H1 (cell line): ENCODE measurements at regions not wholly inside any gene's neighbourhood (a gene's known extent, or its start where the extent isn't known, plus 50 kb on each side); places are given as distances from the start of the nearest gene placed in this dataset.
A peak's percentile ranks its signal among the peaks of the same experiment; 100 is the strongest.

Experiments
- CTCF ChIA-PET: fragments of 300-600 bp; sonication (Branson Sonifier 250); formaldehyde crosslinking; loops from one replicate; lab custom pipeline; 2021; ENCODE audit not compliant: partially characterized antibody; lab: Charles Lee
- POLR2A ChIA-PET: fragments of 300-600 bp; sonication (Branson Sonifier 250); formaldehyde crosslinking; loops from one replicate; lab custom pipeline; 2021; ENCODE audit warnings: inconsistent platforms; ENCODE audit not compliant: partially characterized antibody; lab: Charles Lee
- DNase-seq, 2 experiments: peaks; one replicate each; pipeline versions ENCODE4 v3.0.0 to v3.0.0-alpha.2; 2010 to 2022; ENCODE audit warnings: low spot score in 2 of 2, low read depth in 1 of 2, mixed read lengths in 1 of 2
- FAIRE-seq: peaks from 2 replicates; lab custom pipeline; 2011; peaks lifted over from hg19 to GRCh38; lab: Jason Lieb, UNC
- H2AFZ ChIP-seq: 2 replicates; pipeline ENCODE4 v1.8.1; 2012; ENCODE audit warnings: low read length, inconsistent platforms
- H2AK5ac ChIP-seq: 2 replicates; pipeline ENCODE4 v1.6.1; 2013; ENCODE audit warnings: low read depth, low read length
- H2BK120ac ChIP-seq: replicated peaks from 2 replicates; pipeline ENCODE3; 2013; ENCODE audit warnings: low read depth, low read length, inconsistent platforms
- H2BK12ac ChIP-seq: 2 replicates; pipeline ENCODE4 v1.6.1; 2013; ENCODE audit warnings: low read depth, low read length
- H2BK15ac ChIP-seq: 2 replicates; pipeline ENCODE4 v1.6.1; 2013; ENCODE audit warnings: low read length
- H2BK20ac ChIP-seq: 2 replicates; pipeline ENCODE4 v1.6.1; 2013; ENCODE audit warnings: low read length
- H2BK5ac ChIP-seq: 2 replicates; pipeline ENCODE4 v1.6.1; 2013; ENCODE audit warnings: low read depth, low read length
- H3K14ac ChIP-seq: 2 replicates; pipeline ENCODE4 v1.6.1; 2013; ENCODE audit warnings: inconsistent platforms; ENCODE audit not compliant: insufficient read length
- H3K18ac ChIP-seq: 2 replicates; pipeline ENCODE4 v1.6.1; 2013; ENCODE audit warnings: low read length; ENCODE audit errors: extremely low read depth
- H3K23ac ChIP-seq: 2 replicates; pipeline ENCODE4 v1.6.1; 2013; ENCODE audit warnings: inconsistent platforms; ENCODE audit not compliant: insufficient read length
- H3K23me2 ChIP-seq: 2 replicates; pipeline ENCODE4 v1.6.1; 2013; ENCODE audit warnings: low read depth, low read length
- H3K27ac ChIP-seq: 2 replicates; pipeline ENCODE4 v1.6.1; 2011; ENCODE audit warnings: low read depth, low read length, inconsistent platforms
- H3K27me3 ChIP-seq, 4 experiments: replicated peaks in 1 of 4; 1 replicate in 1 of 4; 2 replicates in 3 of 4; pipeline versions ENCODE4 v1.6.1 to v1.8.1; 2011 to 2013; ENCODE audit warnings: low read length in 3 of 4, mild to moderate bottlenecking in 3 of 4, inconsistent platforms in 2 of 4, mixed read lengths in 2 of 4, moderate library complexity in 1 of 4; ENCODE audit not compliant: control insufficient read depth in 3 of 4, insufficient read depth in 3 of 4; ENCODE audit errors: extremely low read depth in 1 of 4
- H3K36me3 ChIP-seq, 4 experiments: 2 replicates each; pipeline versions ENCODE4 v1.6.1 to v1.8.1; 2011 to 2013; ENCODE audit warnings: mild to moderate bottlenecking in 4 of 4, low read length in 3 of 4, moderate library complexity in 2 of 4, control low read depth in 1 of 4, inconsistent platforms in 1 of 4; ENCODE audit not compliant: insufficient read depth in 4 of 4, control insufficient read depth in 2 of 4
- H3K4ac ChIP-seq: replicated peaks from 2 replicates; pipeline ENCODE3; 2013; ENCODE audit warnings: low read length, low read depth, mixed read lengths, inconsistent platforms; ENCODE audit not compliant: insufficient read length
- H3K4me1 ChIP-seq, 4 experiments: replicated peaks in 1 of 4; 1 replicate in 1 of 4; 2 replicates in 3 of 4; pipeline versions ENCODE4 v1.6.1 to v1.8.1; 2011 to 2013; ENCODE audit warnings: low read length in 3 of 4, inconsistent platforms in 2 of 4, mixed read lengths in 1 of 4; ENCODE audit not compliant: insufficient read depth in 4 of 4, control insufficient read depth in 3 of 4
- H3K4me2 ChIP-seq, 2 experiments: 2 replicates each; pipeline versions ENCODE4 v1.6.1 to v1.8.1; 2011 to 2013; ENCODE audit warnings: low read depth in 2 of 2, low read length in 2 of 2, control low read depth in 1 of 2, inconsistent platforms in 1 of 2, mild to moderate bottlenecking in 1 of 2; ENCODE audit not compliant: insufficient read depth in 1 of 2
- H3K4me3 ChIP-seq, 4 experiments: fragments of 200-600, 300-600 bp in 1 of 4; sonication (generic), shearing (Covaris generic), sonication (Bioruptor Twin) in 1 of 4; 2 replicates each; pipeline versions ENCODE4 v1.5.1 to v1.8.1; 2011 to 2016; ENCODE audit warnings: low read length in 4 of 4, low read depth in 3 of 4, control low read depth in 2 of 4, inconsistent platforms in 2 of 4, mild to moderate bottlenecking in 2 of 4, mixed read lengths in 1 of 4, moderate library complexity in 1 of 4; ENCODE audit not compliant: insufficient read depth in 2 of 4; ENCODE audit errors: extremely low read depth in 1 of 4
- H3K56ac ChIP-seq: replicated peaks from 2 replicates; pipeline ENCODE3; 2013; ENCODE audit warnings: low read depth, mild to moderate bottlenecking, mixed read lengths, low read length, inconsistent platforms; ENCODE audit not compliant: insufficient read length
- H3K79me1 ChIP-seq: 2 replicates; pipeline ENCODE4 v1.6.1; 2013; ENCODE audit warnings: low read depth, low read length, control low read depth
- H3K79me2 ChIP-seq, 2 experiments: 2 replicates each; pipeline versions ENCODE4 v1.6.1 to v1.8.1; 2012 to 2013; ENCODE audit warnings: low read length in 2 of 2, mild to moderate bottlenecking in 2 of 2, inconsistent platforms in 1 of 2; ENCODE audit not compliant: insufficient read depth in 2 of 2, control insufficient read depth in 1 of 2
- H3K9ac ChIP-seq, 4 experiments: replicated peaks in 1 of 4; 1 replicate in 1 of 4; 2 replicates in 3 of 4; pipeline versions ENCODE4 v1.6.1 to v1.8.1; 2011 to 2013; ENCODE audit warnings: low read depth in 3 of 4, low read length in 3 of 4, control low read depth in 2 of 4, mild to moderate bottlenecking in 2 of 4, moderate library complexity in 2 of 4, inconsistent platforms in 1 of 4; ENCODE audit errors: extremely low read depth in 1 of 4
- H3K9me3 ChIP-seq, 2 experiments: 2 replicates each; pipeline versions ENCODE4 v1.6.1 to v1.8.1; 2012 to 2013; ENCODE audit warnings: mild to moderate bottlenecking in 2 of 2, moderate library complexity in 2 of 2, control low read depth in 1 of 2, inconsistent platforms in 1 of 2, low read depth in 1 of 2, low read length in 1 of 2, mixed read lengths in 1 of 2; ENCODE audit not compliant: insufficient read depth in 2 of 2
- H4K20me1 ChIP-seq, 2 experiments: replicated peaks in 1 of 2; 2 replicates each; pipeline versions ENCODE3 to v1.8.1; 2011 to 2013; ENCODE audit warnings: inconsistent platforms in 2 of 2, low read length in 2 of 2, mild to moderate bottlenecking in 1 of 2; ENCODE audit not compliant: insufficient read depth in 2 of 2, control insufficient read depth in 1 of 2
- H4K5ac ChIP-seq: 2 replicates; pipeline ENCODE4 v1.6.1; 2013; ENCODE audit warnings: low read length, low read depth, mixed read lengths, inconsistent platforms; ENCODE audit not compliant: insufficient read length
- H4K8ac ChIP-seq: 2 replicates; pipeline ENCODE4 v1.8.0; 2013; ENCODE audit warnings: mild to moderate bottlenecking, moderate library complexity, low read length, inconsistent platforms; ENCODE audit not compliant: insufficient read depth; ENCODE audit errors: extremely low read depth
- H4K91ac ChIP-seq: replicated peaks from 2 replicates; pipeline ENCODE3; 2013; ENCODE audit warnings: low read length, mixed read lengths, inconsistent platforms; ENCODE audit not compliant: insufficient read length
- ASH2L ChIP-seq: fragments of 200-600, 300-600 bp; sonication (generic); IDR thresholded peaks from one replicate; pipeline ENCODE4 v1.7.1; 2017; ENCODE audit warnings: low read length
- BCL11A ChIP-seq, 2 experiments: IDR thresholded peaks; one replicate each; pipeline ENCODE4 v1.6.1; 2011; ENCODE audit warnings: low read depth in 2 of 2, low read length in 2 of 2, mild to moderate bottlenecking in 2 of 2
- JUND ChIP-seq: IDR thresholded peaks from 2 replicates; pipeline ENCODE4 v1.6.1; 2011; ENCODE audit warnings: mild to moderate bottlenecking, improper control_type of control experiment, low read length
- NANOG ChIP-seq: IDR thresholded peaks from 2 replicates; pipeline ENCODE4 v1.6.1; 2011; ENCODE audit warnings: low read length, low read depth, mild to moderate bottlenecking, inconsistent platforms; ENCODE audit not compliant: insufficient read depth, poor library complexity, severe bottlenecking
- RNF2 ChIP-seq: fragments of 200-900, 300-1000 bp; sonication (generic); IDR thresholded peaks from 2 replicates; pipeline ENCODE4 v1.7.1; 2016; ENCODE audit warnings: borderline replicate concordance, low read depth, mild to moderate bottlenecking, antibody characterized with exemption, low read length; ENCODE audit not compliant: poor library complexity, severe bottlenecking; ENCODE audit errors: missing control alignments
- SP1 ChIP-seq: IDR thresholded peaks from 2 replicates; pipeline ENCODE4 v1.6.1; 2011; ENCODE audit warnings: low read depth, low read length
- SUZ12 ChIP-seq: fragments of 200-600 bp; sonication (generic); IDR thresholded peaks from 2 replicates; pipeline ENCODE4 v1.6.1; 2012; ENCODE audit warnings: mild to moderate bottlenecking, inconsistent platforms, low read length, moderate library complexity, mixed read lengths
- TAF1 ChIP-seq: IDR thresholded peaks from 2 replicates; pipeline ENCODE4 v1.6.1; 2011; ENCODE audit warnings: mild to moderate bottlenecking, low read depth, low read length
- TEAD4 ChIP-seq: IDR thresholded peaks from 2 replicates; pipeline ENCODE4 v1.6.1; 2012; ENCODE audit warnings: low read depth, low read length, inconsistent platforms, mixed read lengths
- ZNF274 ChIP-seq: IDR thresholded peaks from 2 replicates; pipeline ENCODE4 v1.7.0; 2012; ENCODE audit warnings: low read length, borderline replicate concordance; ENCODE audit errors: extremely low read depth
- WGBS, 2 experiments: shearing (Covaris generic) in 1 of 2; methylation state at CpG; one replicate each; pipeline versions ENCODE4 v1.1.6 to v1.1.7; 2013 to 2015; ENCODE audit warnings: low lambda C conversion rate in 2 of 2, mixed read lengths in 2 of 2, inconsistent platforms in 1 of 2, low coverage in 1 of 2, missing lambda C conversion rate in 1 of 2; ENCODE audit not compliant: insufficient replicate concordance in 2 of 2, insufficient coverage in 1 of 2, insufficient read length in 1 of 2; ENCODE audit errors: extremely low coverage in 1 of 2, missing lambda C conversion rate in 1 of 2; 5-methylcytosine and 5-hydroxymethylcytosine counted together
- TF ChIP-seq, protein P1 (sequence below): IDR thresholded peaks from 2 replicates; pipeline ENCODE4 v1.6.1; 2012; ENCODE audit warnings: inconsistent platforms

DNA sequence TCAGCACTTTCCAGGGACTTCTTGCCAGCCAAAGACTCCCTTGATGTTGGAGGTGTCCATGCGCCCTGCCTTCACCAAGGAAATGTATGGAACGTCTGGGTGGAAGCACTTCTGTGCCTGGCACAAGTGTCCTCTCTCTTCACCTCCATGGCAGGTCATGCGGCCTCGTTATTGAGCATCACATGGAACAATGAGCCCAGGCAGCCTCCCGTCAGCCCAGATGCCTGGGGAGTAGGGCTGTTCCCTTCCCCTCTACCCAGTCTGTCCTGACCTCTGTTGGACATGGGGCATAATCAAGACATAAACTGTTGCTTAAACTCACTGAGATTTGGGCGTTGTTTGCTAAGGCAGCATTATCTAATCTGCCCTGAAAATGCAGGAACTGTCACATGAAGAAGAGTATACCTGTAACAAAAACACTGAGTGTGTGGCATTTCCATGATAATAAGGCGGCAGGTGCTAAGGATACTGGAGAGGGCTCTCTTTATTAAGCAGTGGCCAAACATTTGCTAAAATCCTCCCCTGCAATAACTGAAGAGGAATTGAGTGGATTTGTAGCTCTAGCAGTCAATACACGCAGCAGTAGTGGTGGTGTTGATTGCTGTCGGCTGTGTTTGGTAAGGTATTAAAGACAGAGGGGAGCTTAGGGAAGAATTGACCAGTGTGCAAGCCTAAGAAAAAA is 338.2 kb upstream of the ATP10A start:
- no peaks in the 10 kb centered on the region for H3K79me2 ChIP-seq
- WGBS, 2 experiments: 54% methylated on average over 9 of the region's 9 CpGs; no CpG with 5 or more reads in 1 of the 2 experiments
- no peaks in the 10 kb centered on the region for H3K9me3 ChIP-seq
- H2BK15ac ChIP-seq: peak overlapping the region; percentile 54; the same call in 1 of the 2 replicates
- no peak overlapping the region for H3K27ac ChIP-seq
- ChIA-PET POLR2A (interaction anchor here (1.4 to 2.6 kb wide), 2 partner anchors 34 to 41 kb away, joined by 3 to 10 read pairs; no protein-coding TSS in a partner anchor), CTCF (interaction anchor here (1.8 to 2.4 kb wide), 3 partner anchors 12 to 60 kb away, joined by 5 to 9 read pairs (median 7); no protein-coding TSS in a partner anchor)
- H2BK12ac ChIP-seq: peak overlapping the region; percentile 86; the same call in 1 of the 2 replicates
- H3K23ac ChIP-seq: no peak overlapping the region
- FAIRE-seq (peak; percentile 55), DNase-seq (no peak)
- H2AK5ac ChIP-seq: 0 out of 2 replicates have a peak overlapping the region, but pooled peaks have one; percentile 56
- H4K91ac ChIP-seq: peak overlapping the region; percentile 39
- H3K4me2 ChIP-seq: peak overlapping the region; percentile 36 to 41; a peak in 3 of 4 replicates
- no peak overlapping the region for H3K56ac ChIP-seq
- H3K23me2 ChIP-seq: no peaks in the 10 kb centered on the region
- H3K27me3 ChIP-seq: peaks cover 0 to 8% (median 0%) of the 10 kb centered on the region in 4 experiments; a peak in 3 of 7 replicates
- H3K14ac ChIP-seq: no peak overlapping the region
- peaks cover 8 to 19% (median 14%) of the 10 kb centered on the region in 4 experiments for H3K4me1 ChIP-seq
- no peak overlapping the region for H3K4ac ChIP-seq
- H2BK5ac ChIP-seq: peak overlapping the region; percentile 84; the same call in 1 of the 2 replicates
- H3K79me1 ChIP-seq: no peaks in the 10 kb centered on the region
- no peak overlapping the region; a peak in 1 of 8 replicates for H3K4me3 ChIP-seq
- H2BK20ac ChIP-seq: peak overlapping the region; percentile 97; the same call in 1 of the 2 replicates
- no peak overlapping the region for H2BK120ac ChIP-seq
- no peak overlapping the region for H4K5ac ChIP-seq
- no peak overlapping the region for H3K9ac ChIP-seq
- H4K8ac ChIP-seq: no peak overlapping the region
- no peak overlapping the region for H2AFZ ChIP-seq
- H4K20me1 ChIP-seq: no peaks in the 10 kb centered on the region
- H3K36me3 ChIP-seq: no peaks in the 10 kb centered on the region
- H3K18ac ChIP-seq: peak overlapping the region; percentile 61
- TF ChIP-seq TAF1 (no peak), RNF2 (no peak), ASH2L (no peak), ZNF274 (no peak), BCL11A (IDR thresholded peaks at IDR 0.05; ENCODE audit: low read depth in 2 of 2, low read length in 2 of 2) (no peak), JUND (no peak), TEAD4 (no peak), NANOG (no peak), SP1 (no peak), SUZ12 (no peak)
- TF ChIP-seq, protein P1, sequence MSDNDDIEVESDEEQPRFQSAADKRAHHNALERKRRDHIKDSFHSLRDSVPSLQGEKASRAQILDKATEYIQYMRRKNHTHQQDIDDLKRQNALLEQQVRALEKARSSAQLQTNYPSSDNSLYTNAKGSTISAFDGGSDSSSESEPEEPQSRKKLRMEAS: peak; percentile 59; the same call in 1 of the 2 replicates
